ENCODE measurements at regions not wholly inside any gene's neighbourhood (a gene's known extent, or its start where the extent isn't known, plus 50 kb on each side); places are given as distances from the start of the nearest gene placed in this dataset.

- no CpG with 5 or more reads among the region's 4 CpGs for WGBS (ENCODE audit: extremely low coverage, insufficient coverage, insufficient read length)
Observed at GRCh38 chr18:73839441-73839840, 308.2 kb downstream of the FBXO15 start.

GRCh38 chr18:73838107-73838506 lies 309.5 kb downstream of the FBXO15 start:
- Histone ChIP-seq H3K9me3 (ENCODE audit: insufficient read depth, low read depth, low read length) (no peaks in the 10 kb centered on the region), H3K79me1 (ENCODE audit: low read length) (no peaks in the 10 kb centered on the region), H4K8ac (ENCODE audit: low read depth, low read length) (no peak overlapping the region), H3K23ac (ENCODE audit: low read length) (no peak overlapping the region), H3K27ac (ENCODE audit: low read depth, low read length) (no peak overlapping the region), H2BK12ac (ENCODE audit: low read length) (no peak overlapping the region), H2AFZ (ENCODE audit: insufficient read depth, low read length, poor library complexity) (no peak overlapping the region), H3K27me3 (ENCODE audit: insufficient read depth, low read length) (no peaks in the 10 kb centered on the region), H3K79me2 (ENCODE audit: control insufficient read depth, insufficient read depth, low read length, poor library complexity) (no peaks in the 10 kb centered on the region), H3K4ac (ENCODE audit: low read depth, low read length) (no peak overlapping the region), H2AK5ac (ENCODE audit: low read length) (no peak overlapping the region), H3K4me3 (ENCODE audit: low read depth, low read length) (no peak overlapping the region), H3K4me1 (ENCODE audit: control insufficient read depth in 1 of 2, insufficient read depth in 2 of 2, low read length in 2 of 2) (no peaks in the 10 kb centered on the region), H3K18ac (ENCODE audit: low read length) (no peak overlapping the region), H3K9ac (ENCODE audit: low read length) (no peak overlapping the region), H2BK5ac (ENCODE audit: low read depth, low read length, poor library complexity) (no peak overlapping the region), H3K36me3 (ENCODE audit: control insufficient read depth in 1 of 2, insufficient read depth in 2 of 2, low read length in 2 of 2) (no peaks in the 10 kb centered on the region), H2BK120ac (ENCODE audit: insufficient read depth, low read length, poor library complexity) (no peak overlapping the region), H3K14ac (ENCODE audit: low read length) (no peak overlapping the region), H4K91ac (ENCODE audit: low read depth, low read length) (no peak overlapping the region), H3K4me2 (ENCODE audit: low read length) (no peak overlapping the region), H4K12ac (ENCODE audit: low read depth, low read length) (no peak overlapping the region)
- no peak for DNase-seq

More at GRCh38 chr18:73839441-73839840, 308.2 kb downstream of the FBXO15 start:
- Histone ChIP-seq H3K14ac (ENCODE audit: low read length) (no peak overlapping the region), H2BK120ac (ENCODE audit: insufficient read depth, low read length, poor library complexity) (no peak overlapping the region), H4K12ac (ENCODE audit: low read depth, low read length) (no peak overlapping the region), H2BK12ac (ENCODE audit: low read length) (no peak overlapping the region), H3K9me3 (ENCODE audit: insufficient read depth, low read depth, low read length) (no peaks in the 10 kb centered on the region), H3K79me1 (ENCODE audit: low read length) (no peaks in the 10 kb centered on the region), H3K4me1 (ENCODE audit: control insufficient read depth in 1 of 2, insufficient read depth in 2 of 2, low read length in 2 of 2) (no peaks in the 10 kb centered on the region), H3K4me2 (ENCODE audit: low read length) (no peak overlapping the region), H3K9ac (ENCODE audit: low read length) (no peak overlapping the region), H2BK5ac (ENCODE audit: low read depth, low read length, poor library complexity) (no peak overlapping the region), H3K4ac (ENCODE audit: low read depth, low read length) (no peak overlapping the region), H3K27ac (ENCODE audit: low read depth, low read length) (no peak overlapping the region), H3K79me2 (ENCODE audit: control insufficient read depth, insufficient read depth, low read length, poor library complexity) (no peaks in the 10 kb centered on the region), H3K4me3 (ENCODE audit: low read depth, low read length) (no peak overlapping the region), H2AFZ (ENCODE audit: insufficient read depth, low read length, poor library complexity) (no peak overlapping the region), H3K18ac (ENCODE audit: low read length) (no peak overlapping the region), H3K36me3 (ENCODE audit: control insufficient read depth in 1 of 2, insufficient read depth in 2 of 2, low read length in 2 of 2) (no peaks in the 10 kb centered on the region), H3K27me3 (ENCODE audit: insufficient read depth, low read length) (no peaks in the 10 kb centered on the region), H2AK5ac (ENCODE audit: low read length) (no peak overlapping the region), H4K91ac (ENCODE audit: low read depth, low read length) (no peak overlapping the region), H4K8ac (ENCODE audit: low read depth, low read length) (no peak overlapping the region), H3K23ac (ENCODE audit: low read length) (no peak overlapping the region)
- no peak for DNase-seq

DNA sequence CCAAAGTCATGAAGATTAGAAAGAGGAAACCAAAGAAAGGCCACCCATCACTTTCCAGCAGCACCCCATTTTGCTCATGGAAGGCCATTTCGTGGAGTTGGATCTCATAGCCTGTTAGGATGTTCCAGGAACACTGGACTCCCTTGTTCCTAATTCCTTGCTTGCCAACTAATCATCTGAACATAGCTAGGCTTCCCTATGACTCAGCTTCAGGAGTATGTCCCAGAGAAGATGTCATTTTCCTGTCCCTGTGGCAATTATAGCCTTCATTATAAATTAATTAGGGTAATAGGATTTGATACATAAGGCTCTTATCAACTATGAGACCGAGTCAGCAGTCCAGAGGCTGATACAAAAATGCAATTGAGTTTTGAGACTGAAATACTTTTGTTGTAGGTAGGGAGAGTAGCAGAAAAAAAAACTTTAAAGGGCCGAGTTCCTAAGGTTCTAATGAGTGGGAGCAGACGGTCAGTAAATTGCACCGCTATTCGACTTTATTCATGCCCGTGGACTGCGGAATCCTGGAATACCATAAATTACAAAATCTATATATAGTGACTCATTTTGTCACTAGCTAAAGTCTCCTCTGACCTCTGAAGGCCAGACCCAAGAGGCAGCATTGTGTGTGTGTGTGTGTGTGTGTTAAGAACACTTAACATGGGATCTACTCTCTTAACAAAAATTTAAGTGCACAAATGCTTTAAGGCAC lies 311.8 kb downstream of the FBXO15 start:
- Histone ChIP-seq H3K9ac (ENCODE audit: low read length) (no peak overlapping the region), H4K12ac (ENCODE audit: low read depth, low read length) (no peak overlapping the region), H3K4me2 (ENCODE audit: low read length) (no peak overlapping the region), H4K8ac (ENCODE audit: low read depth, low read length) (no peak overlapping the region), H2BK12ac (ENCODE audit: low read length) (no peak overlapping the region), H2AK5ac (ENCODE audit: low read length) (no peak overlapping the region), H4K91ac (ENCODE audit: low read depth, low read length) (no peak overlapping the region), H3K36me3 (ENCODE audit: control insufficient read depth in 1 of 2, insufficient read depth in 2 of 2, low read length in 2 of 2) (no peaks in the 10 kb centered on the region), H3K79me2 (ENCODE audit: control insufficient read depth, insufficient read depth, low read length, poor library complexity) (no peaks in the 10 kb centered on the region), H3K4me3 (ENCODE audit: low read depth, low read length) (no peak overlapping the region), H2AFZ (ENCODE audit: insufficient read depth, low read length, poor library complexity) (no peak overlapping the region), H3K79me1 (ENCODE audit: low read length) (no peaks in the 10 kb centered on the region), H3K18ac (ENCODE audit: low read length) (no peak overlapping the region), H2BK5ac (ENCODE audit: low read depth, low read length, poor library complexity) (no peak overlapping the region), H2BK120ac (ENCODE audit: insufficient read depth, low read length, poor library complexity) (no peak overlapping the region), H3K9me3 (ENCODE audit: insufficient read depth, low read depth, low read length) (no peaks in the 10 kb centered on the region), H3K4ac (ENCODE audit: low read depth, low read length) (no peak overlapping the region), H3K27ac (ENCODE audit: low read depth, low read length) (no peak overlapping the region), H3K27me3 (ENCODE audit: insufficient read depth, low read length) (no peaks in the 10 kb centered on the region), H3K23ac (ENCODE audit: low read length) (no peak overlapping the region), H3K14ac (ENCODE audit: low read length) (no peak overlapping the region), H3K4me1 (ENCODE audit: control insufficient read depth in 1 of 2, insufficient read depth in 2 of 2, low read length in 2 of 2) (no peaks in the 10 kb centered on the region)
- no CpG with 5 or more reads among the region's 8 CpGs for WGBS (ENCODE audit: extremely low coverage, insufficient coverage, insufficient read length)
- peak; percentile 17 to 53 for DNase-seq

GRCh38 chr18:73835039-73835438 lies 312.6 kb downstream of the FBXO15 start:
- no peak overlapping the region for H3K23ac ChIP-seq (ENCODE audit: low read length)
- H2BK120ac ChIP-seq (ENCODE audit: insufficient read depth, low read length, poor library complexity) = no peak overlapping the region
- H3K27me3 ChIP-seq (ENCODE audit: insufficient read depth, low read length) = no peaks in the 10 kb centered on the region
- H3K18ac ChIP-seq (ENCODE audit: low read length) = no peak overlapping the region
- no peak overlapping the region for H3K27ac ChIP-seq (ENCODE audit: low read depth, low read length)
- no peaks in the 10 kb centered on the region for H3K79me2 ChIP-seq (ENCODE audit: control insufficient read depth, insufficient read depth, low read length, poor library complexity)
- H4K91ac ChIP-seq (ENCODE audit: low read depth, low read length) = no peak overlapping the region
- no peak overlapping the region for H3K4ac ChIP-seq (ENCODE audit: low read depth, low read length)
- H2BK5ac ChIP-seq (ENCODE audit: low read depth, low read length, poor library complexity) = no peak overlapping the region
- no peak overlapping the region for H3K9ac ChIP-seq (ENCODE audit: low read length)
- no peaks in the 10 kb centered on the region for H3K4me1 ChIP-seq (ENCODE audit: control insufficient read depth in 1 of 2, insufficient read depth in 2 of 2, low read length in 2 of 2)
- no peak for DNase-seq
- H3K9me3 ChIP-seq (ENCODE audit: insufficient read depth, low read depth, low read length) = no peaks in the 10 kb centered on the region
- H3K4me3 ChIP-seq (ENCODE audit: low read depth, low read length) = no peak overlapping the region
- no CpG with 5 or more reads among the region's 3 CpGs for WGBS (ENCODE audit: extremely low coverage, insufficient coverage, insufficient read length)
- H3K79me1 ChIP-seq (ENCODE audit: low read length) = no peaks in the 10 kb centered on the region
- H3K4me2 ChIP-seq (ENCODE audit: low read length) = no peak overlapping the region
- H3K14ac ChIP-seq (ENCODE audit: low read length) = no peak overlapping the region
- H3K36me3 ChIP-seq (ENCODE audit: control insufficient read depth in 1 of 2, insufficient read depth in 2 of 2, low read length in 2 of 2) = no peaks in the 10 kb centered on the region
- H2AK5ac ChIP-seq (ENCODE audit: low read length) = no peak overlapping the region
- H4K12ac ChIP-seq (ENCODE audit: low read depth, low read length) = no peak overlapping the region
- H4K8ac ChIP-seq (ENCODE audit: low read depth, low read length) = no peak overlapping the region
- H2AFZ ChIP-seq (ENCODE audit: insufficient read depth, low read length, poor library complexity) = no peak overlapping the region
- no peak overlapping the region for H2BK12ac ChIP-seq (ENCODE audit: low read length)

All from trophoblast cell (in vitro differentiated cells and primary cell).